ENCODE measurements at regions not wholly inside any gene's neighbourhood (a gene's known extent, or its start where the extent isn't known, plus 50 kb on each side); places are given as distances from the start of the nearest gene placed in this dataset.

DNA sequence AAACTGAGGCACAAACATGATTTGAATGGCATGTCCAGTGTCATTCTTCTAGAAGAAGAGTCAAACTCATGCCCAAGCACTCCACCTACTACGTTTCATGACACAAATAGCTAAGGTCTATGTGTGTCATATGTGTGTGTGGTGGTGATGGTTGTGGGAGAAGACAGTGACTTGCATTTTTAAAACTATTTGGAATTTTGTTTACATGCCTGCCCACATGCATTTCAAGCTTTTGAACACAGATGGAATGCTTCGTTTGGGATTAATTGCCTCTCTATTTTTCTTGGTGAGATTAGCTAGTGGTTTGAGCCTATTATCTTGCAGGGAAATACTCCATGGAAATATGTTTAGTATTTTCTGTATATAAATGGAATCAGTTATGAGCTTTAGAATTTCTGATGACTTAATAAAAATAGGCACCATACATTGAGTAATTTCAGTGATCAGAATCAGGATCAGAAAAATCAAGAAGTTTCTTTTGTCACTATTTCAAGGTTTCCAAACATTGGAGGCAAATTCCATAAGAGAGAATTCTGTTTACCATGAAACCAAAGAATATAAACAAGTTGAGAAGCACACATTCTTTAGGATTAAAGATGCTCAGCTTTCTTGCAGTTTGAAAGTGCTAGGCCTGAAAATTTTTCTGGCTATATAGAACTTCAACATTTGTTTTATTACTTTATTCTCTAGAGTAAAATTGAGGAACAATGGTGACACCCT is 260.3 kb upstream of the SEMA6A start:
- RAD21 ChIA-PET (ENCODE audit: unreplicated experiment) = no interaction called here
- BruUV-seq (replicated peaks) = no TSS peak
- Histone ChIP-seq H3K27ac (ENCODE audit: control insufficient read depth, insufficient read depth) (no peak overlapping the region), H3K4me2 (ENCODE audit: control insufficient read depth, insufficient read depth) (no peak overlapping the region), H3K4me3 (no peak overlapping the region), H3K36me3 (ENCODE audit: control insufficient read depth in 2 of 2, insufficient read depth in 2 of 2, low read length in 1 of 2) (no peaks in the 10 kb centered on the region), H3K4me1 (ENCODE audit: control insufficient read depth, insufficient read depth, low read length) (no peaks in the 10 kb centered on the region), H3K27me3 (replicated peaks in 1 of 2; ENCODE audit: control insufficient read depth in 2 of 2, insufficient read depth in 2 of 2, low read length in 1 of 2) (no peaks in the 10 kb centered on the region), H2AFZ (ENCODE audit: control insufficient read depth, low read depth, low read length) (no peak overlapping the region), H3K79me2 (ENCODE audit: control insufficient read depth, insufficient read depth, low read length) (no peaks in the 10 kb centered on the region), H4K20me1 (ENCODE audit: control insufficient read depth, insufficient read depth) (no peaks in the 10 kb centered on the region), H3K9me3 (replicated peaks; ENCODE audit: control insufficient read depth, insufficient read depth, low read length) (no peaks in the 10 kb centered on the region), H3K9ac (ENCODE audit: control insufficient read depth, insufficient read depth, low read length) (no peak overlapping the region)
- CTCF ChIA-PET = interaction anchor here (1.2 kb wide), 1 partner anchor 19 kb away, joined by 3 read pairs; no protein-coding TSS in a partner anchor
- intact Hi-C loops (cut with micrococcal nuclease; ENCODE audit: unreplicated experiment) = no loop called here
- POLR2A ChIA-PET = interaction anchor here (0.7 kb wide), 1 partner anchor 12 kb away, joined by 3 read pairs; no protein-coding TSS in a partner anchor
- in situ Hi-C loops (cut with MboI) = no loop called here
- ATAC-seq (no peak), FAIRE-seq (no peak), DNase-seq (ENCODE audit: low read depth, low spot score) (no peak)
- no peak for TF ChIP-seq CREB1 (IDR thresholded peaks at IDR 0.05; ENCODE audit: low read depth)
- SMC1A ChIA-PET (ENCODE audit: uncharacterized antibody, unreplicated experiment) = interaction anchor here (1.1 to 2.8 kb wide), 2 partner anchors 9 to 70 kb away, joined by 3 to 13 read pairs; no protein-coding TSS in a partner anchor
- whole genome bisulfite sequencing (ENCODE audit: insufficient coverage, insufficient replicate concordance, low lambda C conversion rate, missing lambda C conversion rate) = 3% methylated on average over 2 of the region's 2 CpGs

DNA sequence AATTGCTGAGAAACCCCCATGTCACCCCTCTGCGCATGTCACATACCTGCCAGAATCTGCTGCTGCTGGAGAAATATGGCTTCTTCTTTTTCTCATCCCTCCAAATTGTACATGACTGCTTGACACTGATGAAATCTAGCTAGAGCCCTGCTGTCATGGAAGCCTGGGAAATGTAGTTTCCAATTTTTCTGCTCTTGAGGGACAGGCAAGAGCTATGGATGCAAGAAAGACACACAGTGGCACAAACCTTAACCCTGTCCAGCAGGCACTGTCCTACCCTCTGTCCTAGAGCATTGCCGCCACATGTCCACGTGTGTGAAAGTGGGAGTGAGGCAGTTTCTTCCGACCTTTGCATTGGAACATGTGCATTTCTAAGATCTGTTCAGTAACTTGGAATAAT is 255.5 kb upstream of the SEMA6A start:
- Histone ChIP-seq H2AFZ (ENCODE audit: control insufficient read depth, low read depth, low read length) (no peak overlapping the region), H3K4me2 (ENCODE audit: control insufficient read depth, insufficient read depth) (no peak overlapping the region), H3K79me2 (ENCODE audit: control insufficient read depth, insufficient read depth, low read length) (no peaks in the 10 kb centered on the region), H3K27me3 (replicated peaks in 1 of 2; ENCODE audit: control insufficient read depth in 2 of 2, insufficient read depth in 2 of 2, low read length in 1 of 2) (no peaks in the 10 kb centered on the region), H3K9ac (ENCODE audit: control insufficient read depth, insufficient read depth, low read length) (no peak overlapping the region), H3K9me3 (replicated peaks; ENCODE audit: control insufficient read depth, insufficient read depth, low read length) (no peaks in the 10 kb centered on the region), H3K36me3 (ENCODE audit: control insufficient read depth in 2 of 2, insufficient read depth in 2 of 2, low read length in 1 of 2) (no peaks in the 10 kb centered on the region), H3K27ac (ENCODE audit: control insufficient read depth, insufficient read depth) (no peak overlapping the region), H3K4me3 (no peak overlapping the region), H3K4me1 (ENCODE audit: control insufficient read depth, insufficient read depth, low read length) (no peaks in the 10 kb centered on the region), H4K20me1 (ENCODE audit: control insufficient read depth, insufficient read depth) (no peaks in the 10 kb centered on the region)
- in situ Hi-C loops (cut with MboI) (no loop called here), intact Hi-C loops (cut with micrococcal nuclease; ENCODE audit: unreplicated experiment) (no loop called here)
- ATAC-seq (no peak), DNase-seq (ENCODE audit: low read depth, low spot score) (no peak), FAIRE-seq (no peak)
- CTCF ChIA-PET = no interaction called here
- RAD21 ChIA-PET (ENCODE audit: unreplicated experiment) = no interaction called here
- WGBS (ENCODE audit: insufficient coverage, insufficient replicate concordance, low lambda C conversion rate, missing lambda C conversion rate) = 63% methylated on average over 4 of the region's 4 CpGs
- POLR2A ChIA-PET = interaction anchor here (0.5 kb wide), 1 partner anchor 40 kb away, joined by 3 read pairs; no protein-coding TSS in a partner anchor
- BruUV-seq (replicated peaks) = no TSS peak
- SMC1A ChIA-PET (ENCODE audit: uncharacterized antibody, unreplicated experiment) = interaction anchor here (0.8 kb wide), 1 partner anchor 21 kb away, joined by 3 read pairs; no protein-coding TSS in a partner anchor
- TF ChIP-seq MLLT1 (IDR thresholded peaks at IDR 0.05) (no peak), MAX (IDR thresholded peaks at IDR 0.05; ENCODE audit: low read depth, low read length) (no peak), YY1 (IDR thresholded peaks at IDR 0.05; ENCODE audit: low read depth, low read length) (no peak), HDGF (IDR thresholded peaks at IDR 0.05) (no peak)
- TF ChIP-seq, protein P1, sequence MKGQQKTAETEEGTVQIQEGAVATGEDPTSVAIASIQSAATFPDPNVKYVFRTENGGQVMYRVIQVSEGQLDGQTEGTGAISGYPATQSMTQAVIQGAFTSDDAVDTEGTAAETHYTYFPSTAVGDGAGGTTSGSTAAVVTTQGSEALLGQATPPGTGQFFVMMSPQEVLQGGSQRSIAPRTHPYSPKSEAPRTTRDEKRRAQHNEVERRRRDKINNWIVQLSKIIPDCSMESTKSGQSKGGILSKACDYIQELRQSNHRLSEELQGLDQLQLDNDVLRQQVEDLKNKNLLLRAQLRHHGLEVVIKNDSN (IDR thresholded peaks at IDR 0.05; ENCODE audit: borderline replicate concordance, extremely low read length, insufficient read depth, low read depth, low read length) = no peak
- TF ChIP-seq, protein P2, sequence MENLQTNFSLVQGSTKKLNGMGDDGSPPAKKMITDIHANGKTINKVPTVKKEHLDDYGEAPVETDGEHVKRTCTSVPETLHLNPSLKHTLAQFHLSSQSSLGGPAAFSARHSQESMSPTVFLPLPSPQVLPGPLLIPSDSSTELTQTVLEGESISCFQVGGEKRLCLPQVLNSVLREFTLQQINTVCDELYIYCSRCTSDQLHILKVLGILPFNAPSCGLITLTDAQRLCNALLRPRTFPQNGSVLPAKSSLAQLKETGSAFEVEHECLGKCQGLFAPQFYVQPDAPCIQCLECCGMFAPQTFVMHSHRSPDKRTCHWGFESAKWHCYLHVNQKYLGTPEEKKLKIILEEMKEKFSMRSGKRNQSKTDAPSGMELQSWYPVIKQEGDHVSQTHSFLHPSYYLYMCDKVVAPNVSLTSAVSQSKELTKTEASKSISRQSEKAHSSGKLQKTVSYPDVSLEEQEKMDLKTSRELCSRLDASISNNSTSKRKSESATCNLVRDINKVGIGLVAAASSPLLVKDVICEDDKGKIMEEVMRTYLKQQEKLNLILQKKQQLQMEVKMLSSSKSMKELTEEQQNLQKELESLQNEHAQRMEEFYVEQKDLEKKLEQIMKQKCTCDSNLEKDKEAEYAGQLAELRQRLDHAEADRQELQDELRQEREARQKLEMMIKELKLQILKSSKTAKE (IDR thresholded peaks at IDR 0.05; ENCODE audit: low read depth, poor library complexity, severe bottlenecking) = no peak

All from GM12878 (cell line).